ENCODE measurements at regions not wholly inside any gene's neighbourhood (a gene's known extent, or its start where the extent isn't known, plus 50 kb on each side); places are given as distances from the start of the nearest gene placed in this dataset.

GRCh38 chr1:56156971-56157876 is 422.1 kb downstream of the PLPP3 start:
- TF ChIP-seq POLR2A (IDR thresholded peaks at IDR 0.05; ENCODE audit: low read depth, low read length) (no peak), TAF1 (IDR thresholded peaks at IDR 0.05; ENCODE audit: borderline replicate concordance, low read depth, low read length) (no peak), POLR2AphosphoS5 (IDR thresholded peaks at IDR 0.05; ENCODE audit: low read depth, low read length) (no peak)
